ENCODE measurements at regions not wholly inside any gene's neighbourhood (a gene's known extent, or its start where the extent isn't known, plus 50 kb on each side); places are given as distances from the start of the nearest gene placed in this dataset.

GRCh38 chr11:70597751-70598625 is 199.7 kb downstream of the CTTN start:
- no peak overlapping the region for H3K27ac ChIP-seq (ENCODE audit: extremely low read depth, low read depth, low read length)
- no peak overlapping the region for H2AFZ ChIP-seq (ENCODE audit: low read depth, low read length)
- in situ Hi-C loops (cut with MboI) (no loop called here), intact Hi-C loops (cut with micrococcal nuclease) (no loop called here)
- no TSS peak for BruUV-seq (replicated peaks)
- WGBS (ENCODE audit: insufficient coverage, low coverage, missing lambda C conversion rate) = 6% methylated on average over 18 of the region's 20 CpGs
- no peaks in the 10 kb centered on the region for H3K9me1 ChIP-seq (ENCODE audit: control insufficient read depth, insufficient read depth, low read length)
- CTCF ChIA-PET (ENCODE audit: low intra/inter-chr PET ratio) = no interaction called here
- H3K36me3 ChIP-seq (ENCODE audit: control insufficient read depth, insufficient read depth, low read length) = no peaks in the 10 kb centered on the region
- H3K4me3 ChIP-seq = no peak overlapping the region
- H3K9ac ChIP-seq (ENCODE audit: insufficient read depth in 1 of 2, low read depth in 2 of 2, low read length in 2 of 2) = no peak overlapping the region
- no peaks in the 10 kb centered on the region for H3K4me1 ChIP-seq (replicated peaks in 1 of 2; ENCODE audit: control insufficient read depth in 2 of 2, insufficient read depth in 2 of 2, low read length in 2 of 2)
- H3K4me2 ChIP-seq (ENCODE audit: insufficient read depth, low read length) = no peak overlapping the region
- POLR2A ChIA-PET = interaction anchor here (1.1 kb wide), 1 partner anchor 27 kb away, joined by 3 read pairs; no protein-coding TSS in a partner anchor
- no peaks in the 10 kb centered on the region for H4K20me1 ChIP-seq (replicated peaks; ENCODE audit: control insufficient read depth, insufficient read depth, low read length)
- peaks cover 5 to 54% of the 10 kb centered on the region in 2 experiments; a peak in 3 of 5 replicates for H3K27me3 ChIP-seq (ENCODE audit: control insufficient read depth in 2 of 2, insufficient read depth in 2 of 2, low read length in 2 of 2)
- DNase-seq (ENCODE audit: extremely low read depth in 1 of 4, low spot score in 3 of 4) (no peak), ATAC-seq (no peak), FAIRE-seq (no peak)
- H3K9me3 ChIP-seq (replicated peaks; ENCODE audit: control insufficient read depth, insufficient read depth, low read depth, low read length) = no peaks in the 10 kb centered on the region
- H3K79me2 ChIP-seq (ENCODE audit: control insufficient read depth, insufficient read depth, low read length) = no peaks in the 10 kb centered on the region
- no peak for TF ChIP-seq ZNF696 (CRISPR knock-in tag; conservative IDR thresholded peaks at IDR 0.05)
- TF ChIP-seq STAG1 (CRISPR knock-in tag; IDR thresholded peaks at IDR 0.05; ENCODE audit: borderline replicate concordance) = no peak
- no peak for TF ChIP-seq MAFK (IDR thresholded peaks at IDR 0.05; ENCODE audit: low read length)
- no peak for TF ChIP-seq MGA (IDR thresholded peaks at IDR 0.05)
- no peak for TF ChIP-seq HBP1 (CRISPR knock-in tag; IDR thresholded peaks at IDR 0.05)
- no peak for TF ChIP-seq THRA (IDR thresholded peaks at IDR 0.05)
- no peak for TF ChIP-seq SNAPC5 (CRISPR knock-in tag; IDR thresholded peaks at IDR 0.05)

Data from K562 (cell line).